Activated T-cell treated with anti-CD3 and anti-CD28 coated beads, Interleukin-2, amount 50 U/mL, for 48 hours (primary cell): ENCODE measurements at regions not wholly inside any gene's neighbourhood (a gene's known extent, or its start where the extent isn't known, plus 50 kb on each side); places are given as distances from the start of the nearest gene placed in this dataset.
"Not testable (repeated sequence)": the region's sequence is repeated elsewhere in the genome, so short reads cannot be mapped to it uniquely, and the experiment has no call there.

Experiments
- DNase-seq, 2 experiments: peaks; one replicate each; pipeline ENCODE4 v3.0.0-alpha.2; 2020

GRCh38 chr9:115847216-115847615, 306.4 kb upstream of the PAPPA start:
- DNase-seq = no peak

GRCh38 chr9:115849679-115850412, 303.7 kb upstream of the PAPPA start:
- no peak for DNase-seq

GRCh38 chr9:115850548-115851304, 302.9 kb upstream of the PAPPA start:
- DNase-seq = no peak

DNA sequence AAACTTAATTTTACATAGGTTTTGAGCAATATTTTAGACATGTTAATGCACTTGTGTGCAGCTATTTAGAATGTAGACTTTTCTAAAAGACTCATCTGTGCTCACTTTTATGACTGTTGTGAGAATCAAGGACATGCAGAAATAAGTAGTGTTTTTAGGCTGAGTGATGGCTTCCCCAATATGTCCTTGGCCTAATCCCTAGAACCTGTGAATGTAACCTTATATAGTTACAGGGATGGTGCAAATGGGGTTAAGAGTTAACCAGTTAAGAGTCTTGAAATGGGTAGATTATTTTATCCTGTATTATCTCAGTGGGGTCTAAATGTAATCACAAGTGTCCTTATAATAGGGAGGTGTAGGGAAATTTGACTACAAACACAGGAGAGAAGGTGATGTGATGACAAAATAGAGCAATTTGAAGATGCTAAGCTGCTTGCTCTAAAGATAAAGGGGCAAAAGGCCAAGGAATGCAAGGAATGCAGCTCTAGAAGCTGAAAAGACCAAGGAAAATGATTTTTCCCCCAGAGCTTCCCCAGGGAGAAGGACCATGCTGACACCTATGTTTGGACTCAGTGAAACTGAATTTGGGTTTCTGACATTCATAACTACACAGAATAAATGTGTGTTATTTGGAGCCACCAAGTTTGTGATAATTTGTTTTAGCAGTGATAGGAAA, 298.0 kb upstream of the PAPPA start:
- DNase-seq = no peak

DNA sequence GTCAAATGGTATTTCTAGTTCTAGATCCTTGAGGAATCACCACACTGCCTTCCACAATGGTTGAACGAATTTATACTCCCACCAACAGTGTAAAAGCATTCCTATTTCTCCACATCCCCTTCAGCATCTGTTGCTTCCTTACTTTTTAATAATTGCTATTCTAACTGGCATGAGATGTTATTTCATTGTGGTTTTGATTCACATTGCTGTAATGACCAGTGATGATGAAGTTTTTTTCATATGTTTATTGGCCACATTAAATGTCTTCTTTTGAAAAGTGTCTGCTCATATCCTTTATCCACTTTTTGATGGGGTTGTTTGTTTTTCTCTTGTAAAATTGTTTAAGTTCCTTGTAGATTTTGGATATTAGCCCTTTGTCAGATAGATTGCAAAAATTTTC, 295.2 kb upstream of the PAPPA start:
- DNase-seq = not testable (repeated sequence)

GRCh38 chr9:115862021-115862420, 291.6 kb upstream of the PAPPA start:
- DNase-seq = no peak

DNA sequence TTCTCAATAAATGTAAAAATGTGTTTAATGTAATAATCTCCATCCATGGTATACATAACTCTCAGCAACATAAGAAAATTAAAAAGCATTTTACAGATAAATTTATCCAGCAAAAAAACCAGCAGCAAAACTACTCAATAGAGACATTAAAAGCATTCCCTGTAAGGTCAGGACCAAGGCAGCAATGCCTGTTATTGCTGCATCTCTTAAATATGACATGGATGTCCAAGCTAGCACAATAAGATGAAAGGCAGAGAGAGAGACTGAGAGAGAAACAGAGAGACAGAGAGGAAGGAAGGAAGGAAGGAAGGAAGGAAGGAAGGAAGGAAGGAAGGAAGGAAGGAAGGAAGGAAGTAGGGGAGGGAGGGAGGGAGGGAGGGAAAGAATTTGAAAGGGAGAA, 289.0 kb upstream of the PAPPA start:
- DNase-seq = no peak

DNA sequence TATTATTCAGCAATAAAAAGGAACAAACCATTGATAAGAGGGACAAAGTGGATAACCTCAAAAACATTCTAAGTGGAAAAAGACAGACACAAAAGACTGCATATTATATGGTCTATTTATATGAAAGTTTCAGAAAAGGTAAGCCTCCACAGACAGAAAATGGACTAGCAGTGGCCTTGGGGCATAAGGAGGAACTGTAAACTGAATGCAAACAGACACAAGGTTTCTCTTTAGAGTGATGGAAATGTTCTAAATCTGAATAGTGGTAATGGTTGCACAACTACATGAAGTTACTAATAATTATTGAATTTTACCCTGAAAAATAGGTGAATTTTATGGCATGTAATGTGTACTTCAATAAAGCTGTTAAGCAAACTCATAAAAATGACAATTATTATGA, 286.3 kb upstream of the PAPPA start:
- DNase-seq = no peak

GRCh38 chr9:115877852-115878438, 275.6 kb upstream of the PAPPA start:
- no peak for DNase-seq

- no peak for DNase-seq
Measured at GRCh38 chr9:115879451-115879850, 274.1 kb upstream of the PAPPA start.

DNA sequence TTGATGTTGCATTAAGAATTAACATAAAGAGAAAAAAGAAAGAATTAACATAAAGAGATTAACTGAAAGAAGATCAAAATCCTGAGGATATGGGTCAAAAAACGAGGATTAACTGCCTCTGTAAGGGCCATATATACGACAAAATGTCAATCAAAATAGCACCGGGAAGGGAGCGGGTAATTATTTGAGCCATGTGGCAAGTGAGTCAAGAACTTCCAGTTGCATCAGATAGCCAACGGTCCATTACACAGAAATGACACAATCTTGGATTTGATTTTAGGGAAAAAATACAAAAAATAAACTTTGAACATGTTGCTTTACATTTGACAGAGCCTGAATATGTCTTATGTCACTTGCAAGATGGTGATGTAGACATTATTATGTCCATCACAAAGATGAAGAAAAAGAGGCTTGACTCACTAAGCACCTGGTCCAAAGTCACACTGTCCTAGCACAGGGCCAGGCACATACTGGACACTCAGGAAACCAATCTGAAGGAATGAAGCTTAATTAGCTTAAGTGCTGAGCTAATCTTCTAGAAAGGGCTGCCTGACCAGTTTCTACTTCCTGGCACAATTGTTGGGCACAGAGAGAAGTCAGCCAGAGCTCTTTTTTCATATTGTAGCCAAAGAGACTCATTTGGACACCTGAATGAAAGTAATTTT, 273.2 kb upstream of the PAPPA start:
- DNase-seq = no peak

- DNase-seq = no peak
Measured at GRCh38 chr9:115882911-115883310, 270.7 kb upstream of the PAPPA start.

- DNase-seq = no peak
Measured at GRCh38 chr9:115883467-115884329, 269.9 kb upstream of the PAPPA start.

DNA sequence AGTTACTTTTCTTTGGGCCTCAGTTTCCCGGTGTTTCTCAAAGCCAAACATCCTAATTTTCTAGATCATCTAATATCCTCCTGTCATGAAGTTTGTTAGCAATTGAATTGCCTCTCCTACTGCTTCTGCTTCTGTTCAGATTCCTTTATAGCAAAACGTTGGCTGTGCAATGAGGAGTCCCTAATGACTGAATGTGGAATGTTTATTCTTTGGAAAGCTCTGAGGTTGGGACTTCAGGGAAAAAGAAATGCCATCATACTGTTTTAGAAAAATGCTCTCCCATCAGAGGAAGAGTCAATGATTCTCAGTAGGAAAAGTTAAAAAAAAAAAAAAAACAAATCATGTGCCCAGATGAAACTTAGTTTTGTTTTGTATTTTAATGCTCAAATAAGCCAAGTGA, 268.7 kb upstream of the PAPPA start:
- DNase-seq = no peak

DNA sequence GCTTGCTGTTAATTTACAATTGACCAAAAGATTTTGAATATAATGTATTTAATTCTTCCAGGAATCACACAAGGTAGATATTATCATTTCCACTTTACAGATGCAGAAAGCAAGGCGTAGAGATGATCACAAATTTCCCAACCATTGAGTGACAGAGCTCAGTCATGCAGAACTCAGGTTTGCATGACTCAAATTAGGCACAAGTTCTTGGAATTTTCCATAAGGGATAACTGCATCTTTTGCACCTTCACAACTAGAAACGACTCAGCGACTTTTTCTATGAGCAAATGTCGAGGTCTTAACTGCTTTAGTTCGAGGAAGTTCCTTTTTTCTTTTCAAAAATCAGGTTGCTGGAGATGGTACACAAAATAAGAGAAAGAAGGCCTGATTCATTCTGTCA, 265.5 kb upstream of the PAPPA start:
- no peak for DNase-seq

- no peak for DNase-seq
Measured at GRCh38 chr9:115891929-115892328, 261.7 kb upstream of the PAPPA start.

GRCh38 chr9:115898478-115898877, 255.1 kb upstream of the PAPPA start:
- not testable (repeated sequence) for DNase-seq

DNA sequence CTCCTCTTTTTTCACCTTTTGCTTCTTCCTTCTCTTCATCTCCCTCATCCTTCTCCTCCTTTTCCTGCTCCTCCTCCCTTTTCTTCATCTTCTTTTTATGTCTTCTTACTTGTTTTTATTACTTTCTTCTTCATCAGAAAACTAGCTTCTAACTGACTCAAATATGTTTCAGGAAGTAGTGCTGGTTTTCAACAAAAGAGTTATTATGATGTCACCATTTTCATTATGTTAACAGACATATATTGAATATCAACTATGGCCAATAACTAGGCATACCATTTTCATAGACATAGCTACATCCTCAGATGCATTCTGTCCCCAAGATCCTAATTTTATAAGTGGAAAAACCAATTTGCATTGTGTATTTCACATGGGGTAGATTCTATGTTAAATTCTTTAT, 252.9 kb upstream of the PAPPA start:
- DNase-seq = no peak

DNA sequence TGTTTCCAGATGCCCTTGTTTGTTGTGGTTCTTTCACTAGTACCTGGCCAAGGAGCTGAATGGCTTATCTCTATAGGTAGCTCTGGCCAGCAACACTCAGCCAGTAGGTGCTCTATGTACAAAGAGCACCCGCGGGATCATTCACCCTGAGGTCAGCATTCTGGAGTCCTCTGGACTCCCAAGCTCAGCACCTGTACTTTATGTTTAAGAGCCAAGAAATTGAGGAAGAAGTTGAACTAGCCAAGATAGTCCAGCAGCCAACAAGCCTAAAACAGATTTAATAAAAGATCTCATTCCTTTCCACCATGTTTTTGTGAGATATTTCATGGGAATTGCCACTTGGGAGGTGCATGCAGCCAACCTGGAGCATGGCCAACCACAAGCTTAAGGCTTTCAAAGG, 242.6 kb upstream of the PAPPA start:
- no peak for DNase-seq

- DNase-seq = no peak
Measured at GRCh38 chr9:115912086-115912485, 241.5 kb upstream of the PAPPA start.

DNA sequence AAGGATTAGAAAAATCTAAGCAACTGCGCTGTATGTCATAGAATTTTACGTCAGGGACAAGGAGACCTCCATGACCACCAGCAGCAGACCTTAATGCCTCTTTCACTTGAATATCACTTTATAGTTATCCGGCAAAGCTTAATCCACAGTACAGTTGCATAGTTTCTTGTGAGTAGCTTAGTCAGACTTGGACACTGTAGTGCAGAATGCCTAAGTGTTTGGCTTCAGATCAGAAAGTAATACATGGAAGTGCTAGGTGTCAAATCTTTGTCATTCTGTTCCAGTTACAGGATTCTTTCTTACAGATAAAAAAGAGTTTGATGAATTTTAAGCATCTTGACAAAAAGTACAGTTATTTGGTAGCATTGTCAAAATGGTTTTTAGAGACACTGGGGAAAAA, 239.9 kb upstream of the PAPPA start:
- DNase-seq = no peak

- no peak for DNase-seq
Measured at GRCh38 chr9:115914291-115914690, 239.3 kb upstream of the PAPPA start.
